ENCODE measurements at regions not wholly inside any gene's neighbourhood (a gene's known extent, or its start where the extent isn't known, plus 50 kb on each side); places are given as distances from the start of the nearest gene placed in this dataset.

GRCh38 chr10:120989279-120989678 lies 138.1 kb downstream of the WDR11 start:
- Histone ChIP-seq H3K9me3 (ENCODE audit: control insufficient read depth, low read length) (peaks cover 61% of the 10 kb centered on the region), H3K27me3 (ENCODE audit: control insufficient read depth, insufficient read depth, low read length, poor library complexity, severe bottlenecking) (no peaks in the 10 kb centered on the region), H3K4me1 (ENCODE audit: control insufficient read depth, insufficient read depth, low read length) (no peaks in the 10 kb centered on the region), H3K4me3 (ENCODE audit: low read length) (no peak overlapping the region), H3K27ac (ENCODE audit: low read depth, low read length) (no peak overlapping the region), H3K36me3 (ENCODE audit: control insufficient read depth, insufficient read depth, low read length) (no peaks in the 10 kb centered on the region), H3K9ac (ENCODE audit: extremely low read depth, low read length, poor library complexity, severe bottlenecking) (no peak overlapping the region)
- Mint-ChIP-seq H3K4me1 (no peaks in the 10 kb centered on the region), H3K27me3 (ENCODE audit: insufficient read depth) (peaks cover 51% of the 10 kb centered on the region), H3K36me3 (ENCODE audit: low read depth) (peaks cover 1% of the 10 kb centered on the region), H3K9me3 (peaks cover 75% of the 10 kb centered on the region), H3K4me3 (no peak overlapping the region), H3K27ac (no peak overlapping the region)
- DNase-seq: no peak
- WGBS, 2 experiments (ENCODE audit: insufficient coverage in 1 of 2, insufficient read length in 1 of 2): 91% methylated on average over 2 of the region's 2 CpGs; no CpG with 5 or more reads in 1 of the 2 experiments
- TF ChIP-seq CTCF (conservative IDR thresholded peaks at IDR 0.05): no peak

DNA sequence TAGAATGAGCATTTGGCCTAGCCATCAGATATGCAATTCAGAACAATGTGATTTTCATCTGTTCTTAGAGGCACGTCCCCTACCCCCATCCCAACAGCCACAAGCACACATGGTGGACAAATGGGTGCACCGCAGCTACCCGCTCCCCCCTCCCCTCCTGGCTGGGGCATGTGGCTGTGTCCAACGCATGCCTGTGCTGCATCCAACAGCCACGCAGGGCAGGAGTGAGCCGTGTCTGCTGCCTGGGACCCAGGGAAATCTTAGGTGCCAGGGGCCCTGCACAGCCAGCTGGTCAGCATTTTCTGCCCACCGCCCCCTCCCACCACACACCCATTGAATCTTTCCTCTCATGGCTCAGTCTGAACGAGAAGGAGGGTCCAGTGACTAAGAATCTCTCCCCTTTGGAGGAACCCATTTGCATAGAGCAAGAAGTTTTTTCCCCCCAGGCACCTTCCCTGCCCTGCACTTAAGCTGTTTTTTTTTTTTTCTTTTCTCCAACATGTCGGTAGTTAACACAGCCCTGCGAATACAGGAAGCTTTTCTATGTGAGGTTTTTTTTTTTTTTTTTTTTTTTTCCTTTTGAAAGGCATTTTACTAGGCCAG lies 138.9 kb downstream of the WDR11 start:
- H3K27ac ChIP-seq (ENCODE audit: low read depth, low read length): no peak overlapping the region
- H3K36me3 ChIP-seq (ENCODE audit: control insufficient read depth, insufficient read depth, low read length): no peaks in the 10 kb centered on the region
- no peak overlapping the region for H3K9ac ChIP-seq (ENCODE audit: extremely low read depth, low read length, poor library complexity, severe bottlenecking)
- H3K27ac Mint-ChIP-seq: no peak overlapping the region
- no peak for DNase-seq
- WGBS, 2 experiments (ENCODE audit: insufficient coverage in 1 of 2, insufficient read length in 1 of 2): 87 to 92% methylated on average over 6 to 8 of the region's 10 CpGs
- peaks cover 1% of the 10 kb centered on the region for H3K36me3 Mint-ChIP-seq (ENCODE audit: low read depth)
- H3K9me3 Mint-ChIP-seq: peaks cover 71% of the 10 kb centered on the region
- no peak overlapping the region for H3K4me3 Mint-ChIP-seq
- H3K4me1 Mint-ChIP-seq: no peaks in the 10 kb centered on the region
- peaks cover 44% of the 10 kb centered on the region for H3K27me3 Mint-ChIP-seq (ENCODE audit: insufficient read depth)
- peaks cover 62% of the 10 kb centered on the region for H3K9me3 ChIP-seq (ENCODE audit: control insufficient read depth, low read length)
- no peaks in the 10 kb centered on the region for H3K4me1 ChIP-seq (ENCODE audit: control insufficient read depth, insufficient read depth, low read length)
- H3K27me3 ChIP-seq (ENCODE audit: control insufficient read depth, insufficient read depth, low read length, poor library complexity, severe bottlenecking): no peaks in the 10 kb centered on the region
- no peak overlapping the region for H3K4me3 ChIP-seq (ENCODE audit: low read length)
- TF ChIP-seq CTCF (conservative IDR thresholded peaks at IDR 0.05): no peak

DNA sequence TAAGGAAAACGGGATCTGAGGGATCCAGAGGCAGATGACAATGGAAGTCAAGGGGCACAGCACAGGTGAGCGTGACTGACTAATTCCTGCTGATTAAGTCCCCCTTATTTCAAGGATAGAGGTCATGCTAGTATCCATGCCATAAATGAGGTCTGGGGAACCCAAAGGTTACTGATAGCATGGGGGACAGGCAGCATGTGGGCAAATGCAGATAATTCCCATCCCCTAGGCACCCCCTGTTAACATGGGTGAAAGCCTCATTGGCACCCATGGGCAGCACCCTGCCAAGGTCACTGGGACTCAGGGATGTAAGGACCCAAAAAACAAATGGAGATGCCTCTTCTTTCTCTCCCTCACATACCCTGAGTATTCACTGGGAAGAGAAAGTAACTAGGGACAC lies 139.7 kb downstream of the WDR11 start:
- WGBS, 2 experiments (ENCODE audit: insufficient coverage in 1 of 2, insufficient read length in 1 of 2): 81 to 85% methylated on average over 2 of the region's 2 CpGs
- DNase-seq: no peak
- Mint-ChIP-seq H3K36me3 (ENCODE audit: low read depth) (no peaks in the 10 kb centered on the region), H3K27ac (no peak overlapping the region), H3K9me3 (peaks cover 65% of the 10 kb centered on the region), H3K4me1 (peaks cover 2% of the 10 kb centered on the region), H3K27me3 (ENCODE audit: insufficient read depth) (peaks cover 37% of the 10 kb centered on the region), H3K4me3 (no peak overlapping the region)
- no peaks in the 10 kb centered on the region for H3K4me1 ChIP-seq (ENCODE audit: control insufficient read depth, insufficient read depth, low read length)
- no peak overlapping the region for H3K9ac ChIP-seq (ENCODE audit: extremely low read depth, low read length, poor library complexity, severe bottlenecking)
- H3K36me3 ChIP-seq (ENCODE audit: control insufficient read depth, insufficient read depth, low read length): no peaks in the 10 kb centered on the region
- peaks cover 54% of the 10 kb centered on the region for H3K9me3 ChIP-seq (ENCODE audit: control insufficient read depth, low read length)
- no peak overlapping the region for H3K27ac ChIP-seq (ENCODE audit: low read depth, low read length)
- no peak overlapping the region for H3K4me3 ChIP-seq (ENCODE audit: low read length)
- H3K27me3 ChIP-seq (ENCODE audit: control insufficient read depth, insufficient read depth, low read length, poor library complexity, severe bottlenecking): no peaks in the 10 kb centered on the region
- no peak for TF ChIP-seq CTCF (conservative IDR thresholded peaks at IDR 0.05)
